Keratinocyte (primary cell): ENCODE measurements at regions not wholly inside any gene's neighbourhood (a gene's known extent, or its start where the extent isn't known, plus 50 kb on each side); places are given as distances from the start of the nearest gene placed in this dataset.

Experiments used
- DNase-seq: peaks from one replicate; pipeline ENCODE4 v3.0.0-alpha.2; 2011; ENCODE audit warnings: low read depth, missing footprints, low spot score
- FAIRE-seq: peaks from 2 replicates; lab custom pipeline; 2011; peaks lifted over from hg19 to GRCh38; lab: Jason Lieb, UNC
- H2AFZ ChIP-seq: 2 replicates; pipeline ENCODE4 v1.6.0; 2012; ENCODE audit warnings: low read length, control low read depth, inconsistent platforms; ENCODE audit not compliant: control insufficient read depth
- H3K27ac ChIP-seq: 2 replicates; pipeline ENCODE4 v1.5.1; 2011; ENCODE audit warnings: low read length; ENCODE audit not compliant: control insufficient read depth, insufficient read depth
- H3K27me3 ChIP-seq: 3 replicates; pipeline ENCODE4 v1.6.0; 2011; ENCODE audit warnings: low read length; ENCODE audit not compliant: control insufficient read depth, insufficient read depth; ENCODE audit errors: extremely low read depth
- H3K36me3 ChIP-seq, 2 experiments: 2 replicates in 1 of 2; 3 replicates in 1 of 2; pipeline ENCODE4 v1.5.1; 2011; ENCODE audit warnings: low read length in 2 of 2, mild to moderate bottlenecking in 1 of 2; ENCODE audit not compliant: control insufficient read depth in 2 of 2, insufficient read depth in 2 of 2; ENCODE audit errors: extremely low read depth in 1 of 2
- H3K4me1 ChIP-seq: 3 replicates; pipeline ENCODE4 v1.5.1; 2011; ENCODE audit warnings: low read length; ENCODE audit not compliant: control insufficient read depth, insufficient read depth; ENCODE audit errors: extremely low read depth
- H3K4me2 ChIP-seq: 3 replicates; pipeline ENCODE4 v1.6.0; 2011; ENCODE audit warnings: low read depth, low read length; ENCODE audit not compliant: control insufficient read depth, insufficient read depth; ENCODE audit errors: extremely low read depth
- H3K4me3 ChIP-seq, 3 experiments: fragments of 200-600 bp in 1 of 3; sonication (generic) in 1 of 3; 2 replicates in 2 of 3; 3 replicates in 1 of 3; pipeline ENCODE4 v1.5.1; 2011 to 2016; ENCODE audit warnings: low read length in 3 of 3, mild to moderate bottlenecking in 3 of 3, control low read depth in 2 of 3, inconsistent platforms in 1 of 3, low read depth in 1 of 3, mixed read lengths in 1 of 3, mixed run types in 1 of 3, moderate library complexity in 1 of 3; ENCODE audit not compliant: control insufficient read depth in 2 of 3, insufficient read depth in 2 of 3; ENCODE audit errors: extremely low read depth in 1 of 3
- H3K79me2 ChIP-seq: 2 replicates; pipeline ENCODE4 v1.6.0; 2012; ENCODE audit warnings: low read length; ENCODE audit not compliant: control insufficient read depth, insufficient read depth
- H3K9ac ChIP-seq: 3 replicates; pipeline ENCODE4 v1.6.0; 2011; ENCODE audit warnings: low read length; ENCODE audit not compliant: control insufficient read depth, insufficient read depth; ENCODE audit errors: extremely low read depth
- H3K9me1 ChIP-seq: 3 replicates; pipeline ENCODE4 v1.6.0; 2011; ENCODE audit warnings: low read length; ENCODE audit not compliant: control insufficient read depth, insufficient read depth; ENCODE audit errors: extremely low read depth
- H3K9me3 ChIP-seq: 2 replicates; pipeline ENCODE4 v1.5.1; 2012; ENCODE audit warnings: low read depth, low read length; ENCODE audit not compliant: control insufficient read depth
- H4K20me1 ChIP-seq: 3 replicates; pipeline ENCODE4 v1.6.0; 2011; ENCODE audit warnings: low read length; ENCODE audit not compliant: control insufficient read depth, insufficient read depth; ENCODE audit errors: extremely low read depth
- EZH2 ChIP-seq: IDR thresholded peaks from one replicate; pipeline ENCODE4 v1.6.1; 2012; ENCODE audit warnings: inconsistent platforms, mild to moderate bottlenecking, low read length, moderate library complexity
- dilution Hi-C: fragments of 300-500 bp; cut with MboI; formaldehyde crosslinking; loops from one replicate; pipeline ENCODE4 v1.7.0; 2020; ENCODE audit warnings: low sequenced_read_pairs; ENCODE audit not compliant: extremely low pct_ligation_motif_present
- TF ChIP-seq, protein P1 (sequence below), 3 experiments: IDR thresholded peaks in 1 of 3; conservative IDR thresholded peaks in 1 of 3; optimal IDR thresholded peaks in 1 of 3; 2 replicates in 2 of 3; 3 replicates in 1 of 3; pipeline versions ENCODE3 to v1.5.1; 2011; ENCODE audit warnings: low read length in 3 of 3, mild to moderate bottlenecking in 3 of 3, moderate library complexity in 2 of 3, control low read depth in 1 of 3, inconsistent platforms in 1 of 3; ENCODE audit not compliant: insufficient read depth in 2 of 3; ENCODE audit errors: extremely low read depth in 1 of 3

DNA sequence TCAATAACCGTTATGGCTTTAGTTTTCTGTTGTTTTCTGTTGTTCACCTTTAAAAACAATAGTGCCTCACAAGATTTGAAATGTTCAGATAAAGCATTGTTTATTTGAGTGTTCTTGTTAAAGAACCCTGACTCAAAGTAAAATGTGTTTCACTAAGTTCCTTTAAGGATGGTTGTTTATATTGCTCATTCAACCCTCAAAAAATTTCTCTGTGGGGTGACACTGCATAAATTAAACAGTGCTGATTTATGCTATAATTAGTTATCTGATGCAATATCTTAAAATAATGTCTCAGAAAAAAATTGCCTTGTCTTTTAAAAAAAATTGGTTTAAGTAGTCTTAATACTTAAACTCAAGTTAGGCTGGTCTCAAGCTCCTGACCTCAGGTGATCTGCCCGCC, 775.1 kb downstream of the FLRT2 start:
- H3K4me2 ChIP-seq: no peak overlapping the region
- H3K36me3 ChIP-seq: no peaks in the 10 kb centered on the region
- no peak overlapping the region for H3K4me3 ChIP-seq
- no peak overlapping the region for H3K9ac ChIP-seq
- dilution Hi-C loops: no loop called here
- H4K20me1 ChIP-seq: no peaks in the 10 kb centered on the region
- no peaks in the 10 kb centered on the region for H3K27me3 ChIP-seq
- no peaks in the 10 kb centered on the region for H3K9me1 ChIP-seq
- FAIRE-seq: no peak
- no peak overlapping the region for H2AFZ ChIP-seq
- no peaks in the 10 kb centered on the region for H3K4me1 ChIP-seq
- no peak for TF ChIP-seq EZH2
- TF ChIP-seq, protein P1, sequence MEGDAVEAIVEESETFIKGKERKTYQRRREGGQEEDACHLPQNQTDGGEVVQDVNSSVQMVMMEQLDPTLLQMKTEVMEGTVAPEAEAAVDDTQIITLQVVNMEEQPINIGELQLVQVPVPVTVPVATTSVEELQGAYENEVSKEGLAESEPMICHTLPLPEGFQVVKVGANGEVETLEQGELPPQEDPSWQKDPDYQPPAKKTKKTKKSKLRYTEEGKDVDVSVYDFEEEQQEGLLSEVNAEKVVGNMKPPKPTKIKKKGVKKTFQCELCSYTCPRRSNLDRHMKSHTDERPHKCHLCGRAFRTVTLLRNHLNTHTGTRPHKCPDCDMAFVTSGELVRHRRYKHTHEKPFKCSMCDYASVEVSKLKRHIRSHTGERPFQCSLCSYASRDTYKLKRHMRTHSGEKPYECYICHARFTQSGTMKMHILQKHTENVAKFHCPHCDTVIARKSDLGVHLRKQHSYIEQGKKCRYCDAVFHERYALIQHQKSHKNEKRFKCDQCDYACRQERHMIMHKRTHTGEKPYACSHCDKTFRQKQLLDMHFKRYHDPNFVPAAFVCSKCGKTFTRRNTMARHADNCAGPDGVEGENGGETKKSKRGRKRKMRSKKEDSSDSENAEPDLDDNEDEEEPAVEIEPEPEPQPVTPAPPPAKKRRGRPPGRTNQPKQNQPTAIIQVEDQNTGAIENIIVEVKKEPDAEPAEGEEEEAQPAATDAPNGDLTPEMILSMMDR (optimal IDR thresholded peaks at IDR 0.05 in 1 of 3, IDR thresholded peaks at IDR 0.05 in 1 of 3, conservative IDR thresholded peaks at IDR 0.05 in 1 of 3; ENCODE audit: extremely low read depth in 1 of 3, insufficient read depth in 2 of 3, low read length in 3 of 3): no peak
- peaks cover under 1% of the 10 kb centered on the region for H3K9me3 ChIP-seq
- no peak overlapping the region for H3K27ac ChIP-seq
- no peak for DNase-seq
- no peaks in the 10 kb centered on the region for H3K79me2 ChIP-seq

DNA sequence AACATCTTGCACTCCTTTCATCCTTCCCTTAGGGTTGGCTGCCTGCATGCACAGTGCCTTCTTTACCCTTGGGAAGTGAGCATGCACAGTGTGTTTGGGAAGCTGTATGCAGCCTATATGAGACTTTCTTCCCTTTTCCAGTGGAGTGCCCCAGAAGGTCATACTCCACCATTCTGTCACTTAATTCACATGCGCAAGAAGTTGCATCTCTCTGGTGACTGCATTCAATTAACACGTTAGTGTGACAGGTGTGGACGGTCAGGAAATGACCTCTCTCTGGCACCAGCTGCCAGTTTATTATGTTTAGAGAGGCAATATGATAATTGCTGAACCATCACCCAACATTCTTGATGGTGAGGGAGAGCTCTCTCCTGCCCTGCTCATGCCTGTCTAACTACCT, 770.0 kb downstream of the FLRT2 start:
- H4K20me1 ChIP-seq: no peaks in the 10 kb centered on the region
- H3K4me1 ChIP-seq: no peaks in the 10 kb centered on the region
- no peaks in the 10 kb centered on the region for H3K36me3 ChIP-seq
- no peaks in the 10 kb centered on the region for H3K9me1 ChIP-seq
- dilution Hi-C loops: no loop called here
- no peaks in the 10 kb centered on the region for H3K27me3 ChIP-seq
- no peaks in the 10 kb centered on the region for H3K79me2 ChIP-seq
- DNase-seq (no peak), FAIRE-seq (no peak)
- no peak overlapping the region for H2AFZ ChIP-seq
- TF ChIP-seq, protein P1 (optimal IDR thresholded peaks at IDR 0.05 in 1 of 3, IDR thresholded peaks at IDR 0.05 in 1 of 3, conservative IDR thresholded peaks at IDR 0.05 in 1 of 3; ENCODE audit: extremely low read depth in 1 of 3, insufficient read depth in 2 of 3, low read length in 3 of 3): no peak
- TF ChIP-seq EZH2: no peak
- H3K9me3 ChIP-seq: no peaks in the 10 kb centered on the region
- H3K4me3 ChIP-seq: no peak overlapping the region
- no peak overlapping the region for H3K27ac ChIP-seq
- H3K4me2 ChIP-seq: no peak overlapping the region
- no peak overlapping the region for H3K9ac ChIP-seq
